Heart left ventricle (tissue), 16 donors: ENCODE measurements at regions not wholly inside any gene's neighbourhood (a gene's known extent, or its start where the extent isn't known, plus 50 kb on each side); places are given as distances from the start of the nearest gene placed in this dataset.

Experiments
- ATAC-seq, 4 donors: fragments of 200-7000 bp; cut with Tn5 transposase; one replicate each; pipeline ENCODE4 v1.9.1; 2020 to 2022; ENCODE audit warnings: moderate library complexity in 4 of 4, mild to moderate bottlenecking in 3 of 4, moderate number of reproducible peaks in 1 of 4
- DNase-seq, 5 donors: peaks; one replicate each; pipeline ENCODE4 v3.0.0-alpha.2; 2020
- H3K27ac ChIP-seq, 12 donors: fragments of 200-600 bp; sonication (generic) in 4 of 12; one replicate each; pipeline versions ENCODE4 v1.5.0 to v1.8.0; 2016 to 2022; ENCODE audit warnings: mild to moderate bottlenecking in 2 of 12
- H3K27me3 ChIP-seq, 9 donors: fragments of 200-600 bp; sonication (generic) in 2 of 9; one replicate each; pipeline versions ENCODE4 v1.5.1 to v1.8.0; 2016 to 2022; ENCODE audit warnings: mild to moderate bottlenecking in 3 of 9
- H3K36me3 ChIP-seq, 9 donors: fragments of 200-600 bp; sonication (generic) in 2 of 9; one replicate each; pipeline versions ENCODE4 v1.5.0 to v1.8.0; 2018 to 2022; ENCODE audit warnings: mild to moderate bottlenecking in 2 of 9
- H3K4me1 ChIP-seq, 12 donors: fragments of 200-600 bp; sonication (generic) in 4 of 12; one replicate each; pipeline versions ENCODE4 v1.5.0 to v1.8.0; 2016 to 2022; ENCODE audit warnings: mild to moderate bottlenecking in 3 of 12
- H3K4me3 ChIP-seq, 12 donors: fragments of 200-600 bp; sonication (generic) in 4 of 12; one replicate each; pipeline versions ENCODE4 v1.5.0 to v1.8.0; 2017 to 2022; ENCODE audit warnings: mild to moderate bottlenecking in 9 of 12, moderate library complexity in 4 of 12
- H3K9me3 ChIP-seq, 12 donors: fragments of 200-600 bp; sonication (generic) in 4 of 12; one replicate each; pipeline versions ENCODE4 v1.5.0 to v1.8.0; 2016 to 2022; ENCODE audit warnings: mild to moderate bottlenecking in 1 of 12
- POLR2A ChIP-seq, 2 donors: fragments of 450-650 bp; IDR thresholded peaks; one replicate each; pipeline ENCODE4 v1.6.1; 2017; ENCODE audit warnings: antibody characterized with exemption in 2 of 2, mild to moderate bottlenecking in 2 of 2, moderate library complexity in 2 of 2
- WGBS, 4 donors: extraction: QIAGEN DNeasy Blood & Tissue Kit in 2 of 4; methylation state at CpG; one replicate each; pipeline versions ENCODE4 v1.1.5 to v1.1.7; 2013 to 2018; 5-methylcytosine and 5-hydroxymethylcytosine counted together
- intact Hi-C, 10 donors: fragments of 100-400 bp; cut with DNase I; formaldehyde crosslinking; loops; one replicate each; pipeline versions ENCODE4 v1.11.1 to v1.14.2; 2022
- TF ChIP-seq, protein P1 (sequence below), 12 donors: fragments of 200-600 bp; sonication (generic) in 4 of 12; IDR thresholded peaks; one replicate each; pipeline versions ENCODE4 v1.5.0 to v1.8.0; 2018 to 2022; ENCODE audit warnings: antibody characterized with exemption in 12 of 12, mild to moderate bottlenecking in 5 of 12
- donor health status: ischemic (EF 13 %, LVEDD 7.1; RV severe dilation, severe dysfunction).
- donor health status: healthy with polysubstance abuse.
- donor health status: DM: no; HTN: yes; CAD: no.
- donor health status: DM: no; HTN: no; CAD: no.
- donor health status: ischemic (EF 25% LVEDD 6.9; RV normal size, moderate dysfunction).
- donor health status: ischemic (EF 25% LVEDD 5.7; RV mildly dilated, moderate dysfunction).
- donor health status: healthy.
- donor health status: DM: yes; HTN: yes; CAD: no.
- donor health status: ischemic (EF 35%, LVEDD 5.7; RV mildly dilated, moderate dysfunction).
- donor health status: nonischemic (EF 11% LVEDD 7.7; RV severe dilation, severe dysfunction).
- donor health status: DM: yes; HTN: yes; CAD: no.
- donor health status: PGD.
- donor health status: ischemic (EF 29% LVEDD 5.4; RV normal size, mild dysfunction).
- donor health status: nonischemic (EF 23%, LVEDD 6.1; RV moderate dilation, normal function).

DNA sequence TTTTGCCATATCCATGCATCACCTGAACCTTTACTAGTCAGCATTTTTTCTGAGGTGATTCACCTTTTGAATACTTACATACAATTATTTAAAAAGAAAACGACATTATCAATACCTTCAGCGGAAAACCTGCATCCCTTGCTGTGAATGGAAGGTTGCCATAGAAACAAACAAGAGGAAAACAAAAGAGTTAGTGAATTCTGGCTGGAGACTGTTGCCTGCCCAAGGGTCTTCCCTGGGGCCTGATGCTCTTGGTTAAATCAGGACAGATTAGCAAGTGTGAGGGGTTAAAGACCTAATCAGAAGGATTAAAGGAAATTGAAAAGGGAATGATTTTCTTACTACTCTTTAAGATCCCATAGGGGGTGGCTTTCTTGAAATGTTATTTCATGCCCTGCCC is 96.0 kb upstream of the WSCD2 start:
- DNase-seq, result no peak
- Histone ChIP-seq H3K9me3 (no peaks in the 10 kb centered on the region), H3K36me3 (no peaks in the 10 kb centered on the region), H3K27ac (no peak overlapping the region), H3K4me1 (no peaks in the 10 kb centered on the region), H3K4me3 (no peak overlapping the region), H3K27me3 (peaks cover 0 to 20% (median 6%) of the 10 kb centered on the region in 9 donors)
- 21 to 35% (median 30%) methylated on average over 2 of the region's 2 CpGs for WGBS, 4 donors
- ATAC-seq, result no peak
- no peak for TF ChIP-seq POLR2A (IDR thresholded peaks at IDR 0.05)
- TF ChIP-seq, protein P1, sequence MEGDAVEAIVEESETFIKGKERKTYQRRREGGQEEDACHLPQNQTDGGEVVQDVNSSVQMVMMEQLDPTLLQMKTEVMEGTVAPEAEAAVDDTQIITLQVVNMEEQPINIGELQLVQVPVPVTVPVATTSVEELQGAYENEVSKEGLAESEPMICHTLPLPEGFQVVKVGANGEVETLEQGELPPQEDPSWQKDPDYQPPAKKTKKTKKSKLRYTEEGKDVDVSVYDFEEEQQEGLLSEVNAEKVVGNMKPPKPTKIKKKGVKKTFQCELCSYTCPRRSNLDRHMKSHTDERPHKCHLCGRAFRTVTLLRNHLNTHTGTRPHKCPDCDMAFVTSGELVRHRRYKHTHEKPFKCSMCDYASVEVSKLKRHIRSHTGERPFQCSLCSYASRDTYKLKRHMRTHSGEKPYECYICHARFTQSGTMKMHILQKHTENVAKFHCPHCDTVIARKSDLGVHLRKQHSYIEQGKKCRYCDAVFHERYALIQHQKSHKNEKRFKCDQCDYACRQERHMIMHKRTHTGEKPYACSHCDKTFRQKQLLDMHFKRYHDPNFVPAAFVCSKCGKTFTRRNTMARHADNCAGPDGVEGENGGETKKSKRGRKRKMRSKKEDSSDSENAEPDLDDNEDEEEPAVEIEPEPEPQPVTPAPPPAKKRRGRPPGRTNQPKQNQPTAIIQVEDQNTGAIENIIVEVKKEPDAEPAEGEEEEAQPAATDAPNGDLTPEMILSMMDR (IDR thresholded peaks at IDR 0.05), result no peak
- intact Hi-C loops, result no loop called here

DNA sequence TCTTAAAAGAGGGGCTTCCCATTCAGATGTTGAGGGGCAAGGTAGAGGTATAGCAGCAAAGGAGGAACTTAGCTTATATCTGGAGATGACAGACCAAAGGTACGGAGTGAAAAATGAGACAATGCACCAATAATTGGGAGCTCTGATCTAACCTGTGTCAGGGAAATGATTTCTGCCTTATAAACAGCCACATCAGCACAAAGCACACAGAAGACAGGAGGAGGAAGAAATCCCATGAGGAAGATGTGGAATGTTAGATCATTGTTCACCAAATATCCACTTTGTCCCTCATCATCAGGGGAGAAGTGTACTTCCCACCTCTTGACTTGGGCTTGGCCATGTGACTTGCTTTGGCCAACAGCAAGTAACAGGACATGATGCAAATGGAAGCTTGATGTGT is 93.7 kb upstream of the WSCD2 start:
- WGBS, 4 donors, result 81 to 92% (median 85%) methylated on average over 1 of the region's 1 CpG
- intact Hi-C loops, result no loop called here
- TF ChIP-seq POLR2A (IDR thresholded peaks at IDR 0.05), result no peak
- TF ChIP-seq, protein P1 (IDR thresholded peaks at IDR 0.05), result no peak
- Histone ChIP-seq H3K36me3 (no peaks in the 10 kb centered on the region), H3K4me3 (no peak overlapping the region), H3K27ac (no peak overlapping the region), H3K27me3 (peaks cover 0 to 8% (median 0%) of the 10 kb centered on the region in 9 donors), H3K4me1 (no peaks in the 10 kb centered on the region), H3K9me3 (no peaks in the 10 kb centered on the region)
- ATAC-seq (no peak), DNase-seq (no peak)

DNA sequence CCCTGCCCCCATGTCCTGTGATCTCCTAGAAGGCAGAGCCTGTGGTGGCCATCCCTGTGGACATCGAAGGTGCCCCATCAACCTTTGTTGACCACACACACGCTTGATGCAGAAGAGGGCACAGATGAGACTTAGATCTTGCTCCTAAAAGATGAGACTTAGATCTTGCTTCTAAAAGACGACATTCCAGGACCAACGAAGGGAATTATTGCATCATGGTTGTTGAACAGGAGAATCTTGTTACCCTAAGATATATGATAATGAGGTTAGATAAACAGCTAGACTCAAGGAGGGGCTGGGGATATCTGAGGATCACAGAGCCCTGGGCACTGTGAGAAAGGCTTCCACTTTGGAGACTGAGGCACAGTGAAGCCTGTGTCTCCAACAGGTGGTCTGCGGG is 91.1 kb upstream of the WSCD2 start:
- 76 to 85% (median 83%) methylated on average over 5 of the region's 5 CpGs for WGBS, 4 donors
- no peak for TF ChIP-seq POLR2A (IDR thresholded peaks at IDR 0.05)
- TF ChIP-seq, protein P1 (IDR thresholded peaks at IDR 0.05), result no peak
- H3K9me3 ChIP-seq, result no peaks in the 10 kb centered on the region
- no peak overlapping the region for H3K27ac ChIP-seq
- intact Hi-C loops, result no loop called here
- H3K4me3 ChIP-seq, result no peak overlapping the region
- no peaks in the 10 kb centered on the region for H3K36me3 ChIP-seq
- peaks cover 0 to 6% (median 0%) of the 10 kb centered on the region in 9 donors for H3K27me3 ChIP-seq
- no peak for ATAC-seq
- peaks cover 0 to 7% (median 0%) of the 10 kb centered on the region in 12 donors for H3K4me1 ChIP-seq
- no peak for DNase-seq

DNA sequence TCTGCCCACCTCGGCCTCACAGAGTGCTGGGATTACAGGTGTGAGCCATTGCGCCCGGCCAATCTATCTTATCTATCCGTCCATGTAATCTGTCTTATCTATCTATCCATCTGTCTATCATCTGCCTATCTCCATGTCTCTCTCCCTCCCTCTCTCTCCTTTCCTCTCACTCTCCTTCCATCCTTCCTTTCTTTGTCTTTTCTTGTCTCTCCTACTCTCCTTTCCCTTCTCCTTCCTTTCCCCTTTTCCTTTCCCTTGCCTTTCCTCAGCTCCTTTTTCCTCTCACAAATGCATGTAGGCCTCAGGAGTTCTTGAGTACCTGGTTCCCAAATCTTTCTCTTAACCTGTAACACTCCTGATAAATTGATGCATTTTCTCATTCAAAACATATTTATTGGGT is 89.3 kb upstream of the WSCD2 start:
- intact Hi-C loops, result loop anchor here in 1 of 10 donors (10.0 kb wide), 1 partner anchor 375 kb away; no protein-coding TSS in a partner anchor
- peaks cover 0 to 3% (median 0%) of the 10 kb centered on the region in 9 donors for H3K27me3 ChIP-seq
- TF ChIP-seq, protein P1 (IDR thresholded peaks at IDR 0.05), result no peak
- no peak for TF ChIP-seq POLR2A (IDR thresholded peaks at IDR 0.05)
- no peak for ATAC-seq
- no peak overlapping the region for H3K4me3 ChIP-seq
- no peak for DNase-seq
- no peak overlapping the region for H3K27ac ChIP-seq
- peaks cover 0 to 7% (median 0%) of the 10 kb centered on the region in 12 donors for H3K4me1 ChIP-seq
- no peaks in the 10 kb centered on the region for H3K36me3 ChIP-seq
- 59 to 78% (median 64%) methylated on average over 4 of the region's 4 CpGs for WGBS, 4 donors
- no peaks in the 10 kb centered on the region for H3K9me3 ChIP-seq
